Anterior cingulate cortex (tissue), 58 donors: ENCODE measurements at regions not wholly inside any gene's neighbourhood (a gene's known extent, or its start where the extent isn't known, plus 50 kb on each side); places are given as distances from the start of the nearest gene placed in this dataset.

Experiments used
- DNase-seq, 58 donors: peaks; one replicate each; lab custom pipeline; 2025; lab: John Stamatoyannopoulos, UW

DNA sequence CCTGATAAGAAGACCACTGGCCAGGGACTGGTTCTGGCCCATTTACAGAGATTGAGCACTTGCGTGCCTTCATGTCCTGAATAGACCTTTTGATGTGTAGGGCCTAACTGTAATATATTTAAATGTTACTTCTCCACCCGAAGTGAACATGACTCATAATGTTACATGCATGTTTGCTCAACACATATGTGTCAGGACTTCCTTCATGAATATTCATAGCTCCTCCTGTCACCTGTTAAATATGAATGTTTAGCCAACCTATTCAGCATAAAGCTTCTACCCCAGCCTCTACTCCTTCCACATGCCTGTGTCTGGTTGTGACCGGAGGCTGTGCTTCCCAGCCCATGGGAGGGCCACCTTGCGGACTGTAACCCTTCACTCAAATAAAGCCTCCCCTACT, 457.5 kb downstream of the IRX1 start:
- no peak for DNase-seq

DNA sequence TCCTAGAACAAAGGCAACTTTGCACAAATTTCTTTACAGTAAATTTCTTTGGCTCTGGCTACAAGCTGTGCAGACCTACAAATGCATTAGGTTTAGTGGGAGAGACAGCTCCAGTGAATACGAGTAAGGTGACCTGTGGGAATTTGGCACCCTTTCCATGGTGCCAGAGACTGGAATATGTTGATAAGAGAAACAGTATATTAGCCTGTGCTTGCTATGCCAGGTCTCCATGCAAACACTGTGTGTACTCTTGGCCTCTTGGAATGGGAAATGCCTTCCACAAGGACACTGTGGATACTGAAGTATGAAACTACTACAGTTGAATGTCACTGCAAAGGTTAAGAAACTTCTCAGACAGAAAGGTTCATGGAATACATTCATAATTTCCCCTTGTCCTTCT, 458.5 kb downstream of the IRX1 start:
- no peak for DNase-seq

DNA sequence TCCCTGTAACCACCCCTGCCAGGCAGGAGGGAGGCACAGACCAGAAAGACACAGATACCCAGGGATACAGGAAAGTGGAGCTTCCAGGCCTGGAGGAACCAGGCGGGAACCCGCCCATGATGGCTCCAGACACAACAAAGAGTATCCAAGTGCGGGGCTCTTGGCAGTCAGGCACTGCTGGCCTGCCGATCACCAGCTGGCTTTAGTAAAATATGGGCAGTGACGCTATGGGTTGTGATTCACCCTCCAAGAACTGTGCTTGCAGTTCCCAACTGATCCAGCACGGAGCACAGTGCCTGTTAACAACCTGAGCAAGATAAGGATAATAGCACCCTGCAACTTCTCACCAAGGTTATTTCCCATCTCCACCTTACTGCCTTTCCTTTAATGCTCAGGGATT, 463.3 kb downstream of the IRX1 start:
- no peak for DNase-seq

DNA sequence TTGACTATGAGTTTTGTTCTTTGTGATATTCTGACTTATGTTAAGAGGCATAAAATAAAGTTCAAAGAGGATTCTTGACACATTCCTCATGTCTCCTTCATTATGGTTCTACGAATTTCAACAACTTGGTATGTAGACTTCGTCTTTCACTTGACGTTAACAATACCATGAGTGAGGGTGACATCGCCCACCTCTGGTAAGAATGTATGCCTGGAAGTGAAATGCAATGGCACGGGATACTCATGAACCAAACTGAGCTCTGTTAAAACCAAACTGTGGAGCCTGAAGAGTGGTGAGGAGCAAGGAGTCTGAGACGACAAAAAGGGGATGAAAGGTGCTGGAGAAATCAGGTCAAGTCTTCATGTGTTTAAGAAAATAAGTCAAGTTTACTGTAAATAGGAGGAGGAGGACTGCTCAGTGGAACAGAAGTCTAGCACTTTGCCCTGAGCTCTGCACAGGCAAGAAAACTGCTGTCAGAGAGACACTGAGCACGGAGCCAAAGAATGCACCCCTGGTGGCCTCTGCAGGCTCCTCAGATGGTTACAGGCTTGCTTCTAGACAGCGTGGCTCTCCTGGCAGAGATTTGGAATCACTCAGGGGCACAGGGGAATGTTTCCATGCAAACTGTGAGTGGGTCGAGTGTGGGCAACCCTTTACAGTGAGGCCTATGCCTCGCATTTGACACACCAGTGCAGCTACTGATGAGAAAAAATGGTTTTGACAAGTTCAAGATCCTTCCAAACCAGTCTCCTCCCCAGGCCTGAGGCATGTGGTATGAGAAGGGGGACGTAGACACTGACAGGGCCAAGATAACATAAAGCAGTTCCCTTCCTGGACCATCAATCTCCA, 470.1 kb downstream of the IRX1 start:
- DNase-seq, result no peak

DNA sequence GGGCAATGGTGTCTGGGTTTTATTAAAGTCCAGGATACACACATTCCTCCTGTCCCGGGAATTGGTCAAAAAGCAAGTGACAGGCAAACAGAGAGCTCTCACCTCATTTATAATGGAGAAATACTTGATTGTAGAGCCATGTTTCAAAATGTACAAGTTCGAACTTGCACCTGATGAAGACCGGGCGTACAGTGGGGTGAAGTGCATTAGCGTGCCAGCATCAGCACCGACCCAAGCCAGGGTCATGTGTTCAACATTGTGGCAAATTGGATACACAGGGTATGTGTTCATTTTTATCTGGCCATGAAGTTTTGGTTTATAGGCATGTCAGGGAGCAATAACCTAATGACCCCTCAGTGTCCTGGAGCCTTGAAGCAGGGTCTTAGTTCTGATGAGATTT, 472.5 kb downstream of the IRX1 start:
- DNase-seq, result no peak

DNA sequence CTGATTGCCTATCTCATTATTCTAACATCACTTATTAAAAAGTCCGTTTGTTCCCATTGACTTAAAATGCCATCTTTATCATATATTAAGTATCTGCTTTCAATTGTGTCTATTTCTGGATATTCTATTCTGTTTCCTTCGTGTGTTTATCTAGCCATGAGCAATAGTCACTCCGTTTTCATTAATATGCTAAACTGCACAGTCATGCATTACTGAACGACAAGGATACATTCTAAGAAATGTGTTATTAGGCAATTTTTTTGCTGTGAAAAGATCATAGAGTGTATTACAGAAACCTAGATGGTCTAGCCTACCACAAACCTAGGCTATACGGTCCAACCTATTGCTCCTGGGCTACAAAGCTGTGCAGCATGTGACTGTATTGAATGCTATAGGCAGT, 482.9 kb downstream of the IRX1 start:
- no peak for DNase-seq

DNA sequence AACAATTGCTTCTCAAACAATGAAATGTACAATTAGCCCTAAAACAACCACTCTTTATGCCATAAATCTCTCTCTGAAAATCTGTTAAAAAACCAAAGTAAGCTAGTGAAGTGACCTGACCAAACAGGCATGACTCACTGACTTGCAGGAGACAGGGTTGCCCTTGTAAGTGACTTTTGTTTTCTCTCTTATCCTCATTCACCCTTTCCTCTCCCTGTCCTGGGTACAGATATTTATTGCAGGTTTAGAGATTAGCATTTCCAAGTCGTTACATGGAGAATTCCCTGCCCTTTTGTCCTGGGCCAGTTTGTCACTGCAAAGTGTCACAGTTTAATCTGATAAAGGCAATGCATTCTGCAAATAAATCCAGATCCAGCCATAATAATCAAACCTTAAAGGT, 484.2 kb downstream of the IRX1 start:
- no peak for DNase-seq

DNA sequence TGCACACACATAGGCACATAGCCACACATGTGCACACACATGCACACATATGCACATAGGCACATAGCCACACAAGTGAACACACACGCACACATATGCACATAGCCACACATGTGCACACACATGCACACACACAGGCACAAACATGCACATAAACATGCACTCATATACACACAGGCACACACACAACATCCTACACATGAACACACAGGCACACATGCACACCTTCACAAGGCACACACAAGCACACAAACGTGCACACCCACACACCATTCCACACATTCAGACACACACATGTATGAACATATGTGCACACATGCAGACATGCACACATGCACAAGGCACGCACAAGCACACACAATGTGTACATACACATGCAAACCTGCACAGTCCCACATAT, 484.7 kb downstream of the IRX1 start:
- DNase-seq, result no peak

DNA sequence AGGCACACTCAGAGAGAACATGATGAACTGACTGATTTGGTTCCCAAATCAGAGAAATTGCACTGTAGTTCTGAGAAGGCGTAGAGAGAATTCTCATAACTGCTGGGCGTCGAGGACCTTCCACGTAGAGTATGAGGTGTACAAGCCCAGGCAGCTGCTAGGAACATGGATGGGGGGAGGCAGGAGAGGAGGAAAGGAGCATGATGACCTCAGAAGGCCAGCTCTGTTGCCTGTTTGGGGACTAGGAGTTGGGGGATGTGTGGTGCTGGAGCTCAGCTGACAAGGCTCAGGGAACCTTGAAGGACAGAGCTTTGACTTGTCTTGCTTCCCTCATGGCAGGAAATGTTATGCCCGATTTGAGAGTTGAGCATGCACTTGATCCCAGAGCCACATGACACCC, 485.4 kb downstream of the IRX1 start:
- no peak for DNase-seq

DNA sequence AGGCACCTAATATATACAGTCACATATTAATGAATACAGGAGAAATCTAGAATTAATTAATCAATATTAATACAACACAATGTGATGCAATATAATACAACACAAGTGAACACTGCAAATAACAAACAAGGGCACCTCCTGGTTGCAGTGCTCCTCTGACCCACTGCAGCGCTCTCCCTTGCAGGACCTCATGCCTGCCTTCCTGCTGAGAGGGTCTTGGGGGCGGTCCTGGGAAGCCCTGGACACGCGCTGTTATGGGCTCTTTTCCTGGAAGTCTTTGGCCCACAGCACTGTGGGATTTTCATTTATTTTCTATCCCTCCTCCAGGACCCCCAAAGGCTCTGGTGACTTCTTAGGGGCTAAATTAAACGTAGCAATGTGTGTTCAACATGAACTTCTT, 485.8 kb downstream of the IRX1 start:
- DNase-seq, result no peak

DNA sequence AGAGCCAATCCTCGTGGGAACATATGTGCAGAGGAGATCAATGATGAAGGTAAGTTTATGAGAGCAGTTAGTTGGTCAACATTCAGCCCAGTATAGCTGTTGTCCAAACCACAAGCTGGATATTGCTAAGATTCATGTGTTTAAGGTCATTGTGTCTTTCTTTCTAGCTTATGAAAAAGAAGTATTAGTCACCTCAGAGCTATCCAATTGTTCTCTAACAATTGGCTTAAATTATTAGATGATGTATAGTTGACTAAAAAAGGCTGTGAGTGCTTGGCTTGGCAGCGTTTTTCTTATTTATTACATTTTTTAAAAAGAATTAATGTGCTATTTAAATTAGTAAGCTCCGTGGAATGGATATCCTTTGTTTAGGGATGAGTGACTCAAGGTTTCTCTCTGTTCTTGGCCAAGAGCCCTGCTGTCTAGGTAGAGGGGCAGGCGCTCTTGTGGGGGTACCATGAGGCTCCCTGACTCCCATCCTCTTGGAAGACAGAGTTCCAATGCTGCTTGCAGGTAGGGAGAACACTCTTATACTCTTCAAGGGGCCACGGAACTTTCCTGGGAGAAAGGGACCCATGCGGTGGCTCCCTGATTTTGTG, 487.4 kb downstream of the IRX1 start:
- DNase-seq, result no peak

DNA sequence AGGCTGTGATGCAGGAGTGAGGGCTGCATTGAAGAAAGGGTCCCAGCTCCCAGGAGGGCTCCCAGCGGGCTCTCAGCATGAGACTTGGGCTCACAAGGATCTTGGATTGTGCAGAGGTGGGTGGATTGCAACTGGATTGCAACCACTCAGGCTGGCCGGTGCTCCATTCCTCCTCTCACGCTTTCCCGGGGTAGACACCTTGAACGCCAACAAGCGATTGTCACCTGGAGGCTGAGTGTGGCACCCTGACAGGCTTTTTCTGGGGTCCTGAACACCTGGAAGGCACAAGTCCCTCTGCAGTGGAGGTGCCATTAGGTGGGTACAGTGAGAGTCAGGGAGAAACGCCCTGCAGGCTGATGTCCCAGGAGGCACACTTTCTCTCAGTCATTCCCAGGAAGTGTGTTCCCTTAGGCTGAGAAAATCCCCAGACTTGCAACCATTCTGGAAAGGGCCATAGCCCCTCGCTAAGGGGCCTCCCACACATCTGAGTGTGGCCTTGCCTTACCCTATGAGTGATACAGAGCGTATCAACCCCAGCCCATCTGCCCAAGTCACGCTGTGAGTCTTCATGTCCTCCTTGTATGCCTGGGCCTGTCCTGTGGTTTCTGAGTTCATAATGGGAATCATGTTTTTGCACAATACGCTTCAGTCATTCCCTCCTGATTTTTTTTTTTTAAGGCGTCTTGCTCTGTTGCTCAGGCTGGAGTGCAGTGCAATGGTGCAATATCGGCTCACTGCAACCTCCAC, 488.1 kb downstream of the IRX1 start:
- no peak for DNase-seq

DNA sequence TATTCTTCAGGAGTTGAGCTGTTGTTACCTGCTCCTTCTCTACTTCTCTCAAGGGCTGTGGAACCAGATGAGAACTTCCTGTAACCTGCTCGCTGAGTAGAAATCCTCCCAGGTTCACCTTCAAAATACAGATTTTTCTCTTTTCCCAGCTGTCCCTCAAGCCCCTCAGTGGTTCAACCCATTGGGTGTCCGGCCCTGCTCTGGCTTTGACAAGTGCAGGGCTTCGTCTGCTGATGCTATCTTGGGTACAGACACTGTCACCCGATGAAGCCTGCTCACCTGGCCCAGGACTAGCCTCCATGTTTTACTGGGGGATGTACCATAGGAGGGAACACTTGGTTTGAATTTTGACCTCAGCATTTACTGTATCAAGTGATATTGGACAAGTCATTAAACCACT, 490.4 kb downstream of the IRX1 start:
- no peak for DNase-seq

DNA sequence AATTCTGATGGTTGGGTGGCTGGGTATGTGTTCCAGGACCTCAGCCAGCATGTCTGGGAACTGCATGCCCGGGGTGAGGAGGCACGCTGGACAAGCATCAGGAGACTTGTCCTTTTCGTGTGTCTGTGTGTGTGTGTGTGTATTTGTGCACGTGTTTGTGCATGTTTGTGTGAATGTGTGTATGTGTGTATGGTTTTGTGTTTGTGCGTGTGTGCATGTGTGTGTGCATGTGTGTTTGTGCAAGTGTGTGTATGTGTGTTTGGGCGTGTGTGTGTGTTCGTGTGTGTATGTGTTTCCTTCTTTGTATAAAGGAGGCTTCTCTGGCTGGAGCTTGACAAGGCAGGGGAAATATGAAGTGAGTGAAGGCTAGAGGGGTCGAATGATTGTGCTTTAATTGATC, 491.5 kb downstream of the IRX1 start:
- DNase-seq, result no peak

DNA sequence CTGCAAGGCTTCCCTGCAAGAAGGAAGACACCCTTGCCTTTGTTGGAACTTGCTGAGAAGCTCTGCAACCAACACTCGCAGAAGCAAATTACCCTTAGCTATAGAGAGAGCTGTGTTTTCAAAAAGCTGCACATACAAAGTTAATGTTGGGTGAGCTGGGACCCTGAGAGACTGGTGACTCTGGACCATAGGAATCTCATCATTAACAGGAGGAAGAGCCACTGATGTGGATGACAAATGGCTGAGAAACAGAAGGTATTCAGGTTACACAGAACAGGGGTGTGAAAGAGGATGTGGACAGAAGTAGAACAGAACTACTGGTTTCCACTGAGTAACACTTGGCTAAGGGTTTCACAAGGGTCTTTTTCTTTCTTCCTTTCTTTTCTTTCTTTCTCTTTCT, 493.5 kb downstream of the IRX1 start:
- DNase-seq, result no peak

DNA sequence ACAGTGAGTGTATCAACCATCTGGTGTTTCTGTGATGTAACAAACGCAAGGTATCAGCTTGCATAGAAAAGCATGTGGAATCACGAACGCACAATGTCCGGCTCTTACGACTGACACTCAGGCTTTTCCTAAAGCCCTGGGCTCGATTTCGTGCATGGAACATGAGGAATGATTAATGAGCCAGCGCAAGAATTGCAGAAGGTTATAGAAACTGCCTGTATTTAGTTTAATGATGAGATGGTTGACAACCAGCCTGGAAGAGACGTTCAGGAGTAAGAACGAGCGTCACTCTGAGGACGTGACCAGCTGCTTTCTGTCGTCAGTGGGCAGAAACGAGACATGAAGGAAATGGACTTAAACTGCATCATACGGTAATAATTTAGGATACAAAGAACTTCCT, 497.6 kb downstream of the IRX1 start:
- DNase-seq, result no peak

DNA sequence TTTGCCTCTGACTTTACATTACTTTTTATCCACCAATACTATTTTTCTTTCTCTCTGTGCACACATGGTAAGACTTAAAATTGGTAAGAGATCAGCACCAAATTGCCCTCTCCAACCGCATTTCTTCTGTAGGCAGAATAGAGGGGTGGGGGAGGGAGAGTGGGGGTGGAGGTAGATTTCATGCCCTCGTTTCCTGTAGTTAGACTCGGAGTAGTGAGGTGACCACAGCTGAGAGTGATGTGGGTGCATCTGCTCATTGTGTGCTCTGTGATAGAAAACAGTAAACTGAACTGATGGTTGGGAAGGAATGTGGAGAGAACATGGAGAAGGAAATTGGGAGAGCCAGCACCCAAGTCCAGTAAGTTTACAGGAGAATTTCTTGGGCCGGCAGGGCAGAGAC, 498.3 kb downstream of the IRX1 start:
- no peak for DNase-seq

DNA sequence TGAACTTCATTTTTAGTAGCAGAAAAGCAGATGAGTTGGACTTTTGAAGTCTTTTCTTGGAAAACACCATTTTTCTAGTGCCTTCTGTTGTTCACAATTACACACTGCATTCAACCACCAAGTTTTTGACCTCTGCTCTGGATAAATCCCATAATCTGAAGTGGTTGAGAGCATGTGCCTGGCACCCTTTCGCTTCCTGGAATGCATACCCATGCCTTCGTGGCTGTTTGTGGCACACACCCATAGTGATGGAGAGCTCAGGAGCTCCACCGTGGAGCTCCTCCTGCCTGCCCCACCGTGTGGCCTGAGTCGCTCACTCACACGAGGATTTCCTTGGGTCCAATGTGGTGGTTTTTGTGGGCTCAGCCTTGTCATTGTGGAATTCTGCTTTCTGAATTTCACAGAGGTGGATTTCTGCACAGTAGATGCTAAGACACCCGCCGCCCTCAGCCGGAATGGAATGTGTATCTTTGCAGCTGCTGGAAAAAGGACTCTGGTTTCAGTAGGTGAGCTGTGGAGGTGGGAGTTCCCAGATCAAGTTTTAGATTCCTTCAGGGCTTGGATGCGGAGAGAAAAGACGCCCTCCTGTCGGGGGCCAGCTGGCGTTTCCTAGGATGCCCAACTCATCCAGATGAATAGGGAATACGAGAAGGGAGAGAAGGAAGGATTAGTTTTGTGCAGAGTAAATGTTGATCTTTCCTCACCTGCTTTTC, 500.4 kb downstream of the IRX1 start:
- no peak for DNase-seq

DNA sequence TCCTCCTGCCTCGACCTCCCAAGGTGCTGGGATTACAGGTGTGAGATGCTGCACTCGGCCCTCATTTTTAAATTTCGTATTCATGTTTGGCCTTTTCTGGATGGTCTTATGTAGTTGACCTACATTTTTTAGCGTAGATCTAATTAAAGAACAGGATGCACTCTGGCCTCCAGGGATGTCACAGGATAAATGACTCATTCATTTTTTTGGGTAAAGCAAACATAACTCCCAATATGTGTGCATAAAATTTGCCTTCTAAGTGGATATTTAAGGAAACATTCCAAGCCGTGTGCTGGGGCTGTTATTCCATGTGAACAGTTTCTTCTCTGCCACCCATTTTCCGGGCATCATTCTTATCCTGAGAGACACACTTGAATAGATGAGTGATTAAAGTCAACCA, 501.6 kb downstream of the IRX1 start:
- no peak for DNase-seq

DNA sequence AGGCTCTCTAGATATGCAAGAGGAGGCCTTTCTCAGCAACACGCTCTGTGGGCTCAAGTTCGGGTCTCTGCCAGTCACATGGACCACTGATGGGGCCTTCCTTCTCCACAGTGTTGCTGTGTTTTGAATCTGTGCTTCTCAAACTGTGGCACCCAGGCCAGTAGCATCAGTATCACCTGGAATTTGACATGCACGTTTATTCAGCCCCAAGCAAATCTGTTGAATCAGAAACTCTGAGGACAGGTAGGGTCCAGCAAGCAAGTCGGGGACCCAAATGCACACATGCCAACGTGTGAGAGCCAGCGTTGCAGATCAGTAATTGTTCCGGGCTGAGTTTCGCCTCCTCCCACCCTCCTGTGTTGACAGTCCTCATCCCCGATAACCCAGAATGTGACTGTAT, 502.6 kb downstream of the IRX1 start:
- no peak for DNase-seq

DNA sequence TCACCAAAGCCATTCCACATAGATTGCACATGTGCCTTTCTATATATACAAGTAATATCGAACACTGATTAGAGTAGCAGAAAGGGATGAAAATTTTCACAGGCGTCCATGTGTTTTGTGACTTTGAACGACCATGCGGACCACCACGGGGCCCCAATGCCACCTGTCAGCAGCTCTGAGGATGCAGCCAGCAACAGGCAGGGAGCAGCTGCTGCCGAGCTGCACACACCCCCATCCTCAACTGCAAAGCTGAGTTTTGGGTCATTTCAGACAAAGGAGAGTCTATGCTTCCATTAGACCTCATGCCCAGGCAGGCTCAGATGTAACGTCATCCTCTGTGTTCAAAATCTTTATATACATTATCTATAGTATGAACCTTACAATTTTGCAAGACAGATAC, 503.8 kb downstream of the IRX1 start:
- no peak for DNase-seq
